Mesenchymal stem cell (in vitro differentiated cells and primary cell): ENCODE measurements at regions not wholly inside any gene's neighbourhood (a gene's known extent, or its start where the extent isn't known, plus 50 kb on each side); places are given as distances from the start of the nearest gene placed in this dataset.

Experiments used
- DNase-seq: peaks from one replicate; pipeline ENCODE4 v3.0.0-alpha.2; 2013
- H2AFZ ChIP-seq: one replicate; pipeline ENCODE4 v1.6.1; 2013; ENCODE audit warnings: low read depth, mild to moderate bottlenecking, control low read depth, inconsistent platforms, low read length, moderate library complexity
- H2AK5ac ChIP-seq: 2 replicates; pipeline ENCODE4 v1.6.1; 2013; ENCODE audit warnings: low read length, moderate library complexity, mild to moderate bottlenecking, inconsistent platforms; ENCODE audit not compliant: severe bottlenecking
- H2BK120ac ChIP-seq: one replicate; pipeline ENCODE4 v1.6.1; 2013; ENCODE audit warnings: low read depth, mild to moderate bottlenecking, inconsistent platforms, low read length, moderate library complexity
- H2BK12ac ChIP-seq, 2 experiments: one replicate each; pipeline ENCODE4 v1.6.1; 2013; ENCODE audit warnings: inconsistent platforms in 2 of 2, low read length in 2 of 2, mild to moderate bottlenecking in 2 of 2, moderate library complexity in 2 of 2, control low read depth in 1 of 2
- H2BK15ac ChIP-seq: one replicate; pipeline ENCODE4 v1.6.1; 2013; ENCODE audit warnings: mild to moderate bottlenecking, low read depth, inconsistent platforms; ENCODE audit not compliant: poor library complexity, severe bottlenecking
- H2BK5ac ChIP-seq: 2 replicates; pipeline ENCODE4 v1.6.1; 2013; ENCODE audit warnings: low read depth, mild to moderate bottlenecking, low read length, control low read depth, inconsistent platforms; ENCODE audit not compliant: poor library complexity, severe bottlenecking
- H3K14ac ChIP-seq, 2 experiments: one replicate each; pipeline ENCODE4 v1.6.1; 2013; ENCODE audit warnings: inconsistent platforms in 2 of 2, low read length in 2 of 2, control low read depth in 1 of 2, mild to moderate bottlenecking in 1 of 2, moderate library complexity in 1 of 2
- H3K18ac ChIP-seq, 2 experiments: one replicate each; pipeline ENCODE4 v1.6.1; 2013; ENCODE audit warnings: inconsistent platforms in 2 of 2, low read length in 2 of 2, control low read depth in 1 of 2, low read depth in 1 of 2, mild to moderate bottlenecking in 1 of 2
- H3K23ac ChIP-seq, 2 experiments: one replicate each; pipeline ENCODE4 v1.6.1; 2013; ENCODE audit warnings: inconsistent platforms in 2 of 2, low read length in 2 of 2, mild to moderate bottlenecking in 2 of 2, moderate library complexity in 2 of 2, control low read depth in 1 of 2
- H3K27ac ChIP-seq: 2 replicates; pipeline ENCODE4 v1.5.1; 2013; ENCODE audit warnings: mild to moderate bottlenecking, moderate library complexity, low read length, control low read depth, inconsistent platforms; ENCODE audit not compliant: poor library complexity, severe bottlenecking
- H3K27me3 ChIP-seq, 2 experiments: 2 replicates each; pipeline versions ENCODE4 v1.6.1 to v1.7.0; 2013; ENCODE audit warnings: low read length in 2 of 2, mild to moderate bottlenecking in 2 of 2, moderate library complexity in 2 of 2, control low read depth in 1 of 2, inconsistent platforms in 1 of 2; ENCODE audit not compliant: control insufficient read depth in 1 of 2, insufficient read depth in 1 of 2
- H3K36me3 ChIP-seq, 2 experiments: 2 replicates each; pipeline versions ENCODE4 v1.6.1 to v1.7.0; 2013; ENCODE audit warnings: low read length in 2 of 2, control low read depth in 1 of 2, inconsistent platforms in 1 of 2, low read depth in 1 of 2, mild to moderate bottlenecking in 1 of 2; ENCODE audit not compliant: insufficient read depth in 2 of 2, control insufficient read depth in 1 of 2
- H3K4ac ChIP-seq, 2 experiments: one replicate each; pipeline ENCODE4 v1.6.1; 2013; ENCODE audit warnings: inconsistent platforms in 2 of 2, low read length in 2 of 2, mild to moderate bottlenecking in 2 of 2, moderate library complexity in 2 of 2, control low read depth in 1 of 2, low read depth in 1 of 2
- H3K4me1 ChIP-seq: 2 replicates; pipeline ENCODE4 v1.6.1; 2013; ENCODE audit warnings: low read depth, low read length, control low read depth; ENCODE audit not compliant: control insufficient read depth, insufficient read depth
- H3K4me2 ChIP-seq: 2 replicates; pipeline ENCODE4 v1.6.1; 2013; ENCODE audit warnings: low read length, mild to moderate bottlenecking, inconsistent platforms; ENCODE audit not compliant: poor library complexity, severe bottlenecking
- H3K4me3 ChIP-seq, 2 experiments: 2 replicates each; pipeline versions ENCODE4 v1.5.1 to v1.7.0; 2013; ENCODE audit warnings: low read length in 2 of 2, mild to moderate bottlenecking in 2 of 2, control low read depth in 1 of 2, low read depth in 1 of 2; ENCODE audit not compliant: insufficient read depth in 1 of 2
- H3K79me1 ChIP-seq: replicated peaks from 2 replicates; pipeline ENCODE4 v1.6.1; 2013; ENCODE audit warnings: mild to moderate bottlenecking, control low read depth, low read length, inconsistent platforms; ENCODE audit not compliant: poor library complexity, severe bottlenecking
- H3K9ac ChIP-seq: 2 replicates; pipeline ENCODE4 v1.7.0; 2013; ENCODE audit warnings: mild to moderate bottlenecking, low read length, moderate library complexity
- H3K9me3 ChIP-seq: 2 replicates; pipeline ENCODE4 v1.7.0; 2013; ENCODE audit warnings: mild to moderate bottlenecking, low read length; ENCODE audit not compliant: control insufficient read depth
- H4K8ac ChIP-seq: one replicate; pipeline ENCODE4 v1.6.1; 2013; ENCODE audit warnings: inconsistent platforms, mild to moderate bottlenecking, low read length, moderate library complexity
- H4K91ac ChIP-seq: one replicate; pipeline ENCODE4 v1.6.1; 2013; ENCODE audit warnings: mild to moderate bottlenecking, low read length, inconsistent platforms
- WGBS: methylation state at CpG from one replicate; pipeline ENCODE4 v1.1.7; 2013; ENCODE audit warnings: mixed read lengths; 5-methylcytosine and 5-hydroxymethylcytosine counted together

DNA sequence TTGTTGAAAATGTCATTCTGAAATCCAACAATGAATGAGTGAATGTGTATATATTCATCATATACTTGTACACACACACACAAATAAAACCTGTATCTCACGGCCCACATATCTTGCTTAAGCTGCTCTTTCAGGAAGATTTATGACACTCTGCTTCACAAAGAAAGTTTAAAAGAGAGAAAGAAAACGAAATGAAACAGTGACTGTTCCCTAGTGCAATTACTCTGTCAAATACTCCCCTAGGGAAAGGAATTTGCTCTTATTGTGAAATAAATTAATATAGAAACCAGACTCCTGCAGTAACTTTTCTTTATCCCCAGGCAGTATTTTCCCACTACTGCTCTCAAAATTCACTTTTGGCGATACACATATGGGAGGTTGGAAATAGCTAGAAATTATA, 329.1 kb downstream of the VPS13C start:
- Histone ChIP-seq H3K9me3 (no peaks in the 10 kb centered on the region), H2AFZ (no peak overlapping the region), H3K4me3 (no peak overlapping the region), H3K79me1 (no peaks in the 10 kb centered on the region), H3K14ac (no peak overlapping the region), H2BK12ac (no peak overlapping the region), H2BK5ac (no peak overlapping the region), H2BK15ac (no peak overlapping the region), H2BK120ac (no peak overlapping the region), H2AK5ac (no peak overlapping the region), H3K4me2 (no peak overlapping the region), H3K36me3 (no peaks in the 10 kb centered on the region), H4K8ac (no peak overlapping the region), H3K4me1 (no peaks in the 10 kb centered on the region), H3K18ac (no peak overlapping the region), H3K27me3 (peaks cover 0 to under 1% of the 10 kb centered on the region in 2 experiments), H3K27ac (no peak overlapping the region), H4K91ac (no peak overlapping the region), H3K4ac (no peak overlapping the region), H3K23ac (no peak overlapping the region), H3K9ac (no peak overlapping the region)
- 19% methylated on average over 2 of the region's 3 CpGs for WGBS
- DNase-seq: no peak

DNA sequence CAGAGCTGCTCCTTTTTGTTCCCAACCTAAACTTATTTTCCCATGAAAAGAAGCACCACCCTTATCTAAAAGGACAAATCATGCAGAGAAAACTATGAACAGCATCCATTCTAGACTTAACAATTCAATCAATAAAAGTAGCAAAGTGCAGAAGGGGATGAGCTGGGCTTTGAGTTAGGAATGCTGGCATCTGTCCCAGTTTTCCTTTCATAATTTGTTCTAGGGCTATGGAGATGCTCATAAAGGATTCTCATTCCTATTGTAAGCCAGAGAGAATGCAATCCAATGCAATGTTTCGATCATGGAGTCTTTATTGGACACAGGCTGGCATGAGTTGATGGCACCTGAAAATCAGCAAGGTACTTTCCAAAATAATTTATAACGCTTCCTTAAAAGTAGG, 330.6 kb downstream of the VPS13C start:
- no peak overlapping the region for H4K91ac ChIP-seq
- no peaks in the 10 kb centered on the region for H3K79me1 ChIP-seq
- H2AK5ac ChIP-seq: no peak overlapping the region
- H2BK5ac ChIP-seq: no peak overlapping the region
- no peak overlapping the region for H2BK120ac ChIP-seq
- H3K18ac ChIP-seq: no peak overlapping the region
- no peaks in the 10 kb centered on the region for H3K9me3 ChIP-seq
- no peak for DNase-seq
- no peak overlapping the region for H3K4ac ChIP-seq
- H3K9ac ChIP-seq: no peak overlapping the region
- H3K27me3 ChIP-seq: peaks cover 0 to 4% of the 10 kb centered on the region in 2 experiments
- H3K36me3 ChIP-seq: no peaks in the 10 kb centered on the region
- H3K4me2 ChIP-seq: no peak overlapping the region
- no peak overlapping the region for H3K27ac ChIP-seq
- no peak overlapping the region for H2BK15ac ChIP-seq
- H3K4me3 ChIP-seq: no peak overlapping the region
- 82% methylated on average over 2 of the region's 2 CpGs for WGBS
- no peak overlapping the region for H4K8ac ChIP-seq
- no peaks in the 10 kb centered on the region for H3K4me1 ChIP-seq
- no peak overlapping the region for H3K23ac ChIP-seq
- no peak overlapping the region for H2BK12ac ChIP-seq
- no peak overlapping the region for H2AFZ ChIP-seq
- no peak overlapping the region for H3K14ac ChIP-seq

DNA sequence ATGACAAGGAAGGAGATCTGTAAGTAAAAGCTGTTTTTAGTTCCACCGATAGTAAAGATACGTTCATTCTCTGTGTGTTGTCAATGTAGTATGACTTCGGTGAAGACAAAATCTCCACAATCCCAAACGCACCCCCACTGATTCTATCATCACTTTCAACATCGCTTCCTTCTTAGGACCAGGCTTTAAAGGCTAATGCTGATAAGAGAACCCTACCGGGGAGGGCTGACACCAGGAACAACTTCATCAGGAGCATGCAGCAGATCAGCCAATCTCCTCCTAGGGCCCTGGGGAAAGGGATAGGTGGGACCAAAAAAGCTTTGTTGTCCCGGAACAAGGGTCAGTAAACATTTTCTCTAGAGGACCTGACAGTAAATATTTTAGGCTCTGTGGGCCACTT, 334.1 kb downstream of the VPS13C start:
- Histone ChIP-seq H3K27me3 (peaks cover 0 to 4% of the 10 kb centered on the region in 2 experiments), H3K4me3 (no peak overlapping the region), H3K79me1 (no peaks in the 10 kb centered on the region), H4K91ac (no peak overlapping the region), H3K36me3 (no peaks in the 10 kb centered on the region), H3K18ac (no peak overlapping the region), H2BK12ac (no peak overlapping the region), H3K4me1 (no peaks in the 10 kb centered on the region), H2AK5ac (no peak overlapping the region), H3K9me3 (no peaks in the 10 kb centered on the region), H3K23ac (no peak overlapping the region), H3K27ac (no peak overlapping the region), H3K9ac (no peak overlapping the region), H4K8ac (no peak overlapping the region), H3K4ac (no peak overlapping the region), H2BK15ac (no peak overlapping the region), H2AFZ (no peak overlapping the region), H3K4me2 (no peak overlapping the region), H3K14ac (no peak overlapping the region), H2BK5ac (no peak overlapping the region), H2BK120ac (no peak overlapping the region)
- 42% methylated on average over 6 of the region's 7 CpGs for WGBS
- no peak for DNase-seq

DNA sequence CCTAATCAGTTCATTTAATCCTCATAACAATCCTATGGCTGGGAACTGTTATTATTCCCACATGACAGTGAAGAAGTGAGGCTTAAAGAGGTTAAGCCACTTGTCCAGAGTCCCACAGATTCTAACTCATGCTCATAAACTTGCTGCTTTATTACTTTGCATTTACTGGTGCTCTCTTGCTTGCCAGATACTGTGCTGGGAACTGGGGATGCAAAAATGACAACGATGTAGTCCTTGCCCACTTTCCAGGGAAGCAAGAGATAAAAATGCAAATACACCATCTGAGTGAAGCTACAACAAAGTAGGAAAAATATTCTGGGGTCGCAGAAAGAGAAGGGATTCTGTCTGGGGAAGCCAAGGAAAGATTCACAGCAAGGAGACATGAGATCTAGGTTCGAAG, 335.0 kb downstream of the VPS13C start:
- Histone ChIP-seq H3K9me3 (no peaks in the 10 kb centered on the region), H3K36me3 (no peaks in the 10 kb centered on the region), H3K79me1 (no peaks in the 10 kb centered on the region), H3K18ac (no peak overlapping the region), H3K23ac (no peak overlapping the region), H2BK5ac (no peak overlapping the region), H3K4me1 (no peaks in the 10 kb centered on the region), H2AK5ac (no peak overlapping the region), H3K27me3 (peaks cover 0 to 4% of the 10 kb centered on the region in 2 experiments), H3K4me2 (no peak overlapping the region), H3K4ac (no peak overlapping the region), H3K27ac (no peak overlapping the region), H2AFZ (no peak overlapping the region), H4K91ac (no peak overlapping the region), H2BK12ac (no peak overlapping the region), H2BK15ac (no peak overlapping the region), H3K4me3 (no peak overlapping the region), H3K9ac (no peak overlapping the region), H4K8ac (no peak overlapping the region), H3K14ac (no peak overlapping the region), H2BK120ac (no peak overlapping the region)
- 67% methylated on average over 3 of the region's 3 CpGs for WGBS
- DNase-seq: no peak
